NCI-H524 (cell line): ENCODE measurements at regions not wholly inside any gene's neighbourhood (a gene's known extent, or its start where the extent isn't known, plus 50 kb on each side); places are given as distances from the start of the nearest gene placed in this dataset.

Experiments
- DNase-seq, 2 experiments: peaks; one replicate each; lab custom pipeline; 2025; lab: John Stamatoyannopoulos, UW

GRCh38 chr10:29114141-29114540 lies 174.7 kb upstream of the LYZL1 start:
- DNase-seq = no peak

GRCh38 chr10:29117781-29118180 lies 171.1 kb upstream of the LYZL1 start:
- no peak for DNase-seq

- DNase-seq = peak in 1 of 2 experiments; percentile 12
Measured at GRCh38 chr10:29119374-29119773, 169.5 kb upstream of the LYZL1 start.

- no peak for DNase-seq
Measured at GRCh38 chr10:29120216-29120615, 168.7 kb upstream of the LYZL1 start.

- DNase-seq = no peak
Measured at GRCh38 chr10:29124864-29125263, 164.0 kb upstream of the LYZL1 start.

GRCh38 chr10:29127037-29127700 lies 161.7 kb upstream of the LYZL1 start:
- no peak for DNase-seq

- no peak for DNase-seq
Measured at GRCh38 chr10:29127731-29128130, 161.1 kb upstream of the LYZL1 start.

GRCh38 chr10:29130190-29130673 lies 158.6 kb upstream of the LYZL1 start:
- DNase-seq = peak in 1 of 2 experiments; percentile 9

GRCh38 chr10:29131952-29132547 lies 156.8 kb upstream of the LYZL1 start:
- no peak for DNase-seq

GRCh38 chr10:29132551-29133111 lies 156.2 kb upstream of the LYZL1 start:
- DNase-seq = peak in 1 of 2 experiments; percentile 0

GRCh38 chr10:29135337-29135736 lies 153.5 kb upstream of the LYZL1 start:
- DNase-seq = no peak

- no peak for DNase-seq
Measured at GRCh38 chr10:29136411-29136810, 152.5 kb upstream of the LYZL1 start.

GRCh38 chr10:29140151-29140550 lies 148.7 kb upstream of the LYZL1 start:
- no peak for DNase-seq

- DNase-seq = no peak
Measured at GRCh38 chr10:29140991-29141390, 147.9 kb upstream of the LYZL1 start.

- DNase-seq = no peak
Measured at GRCh38 chr10:29141761-29142160, 147.1 kb upstream of the LYZL1 start.

GRCh38 chr10:29142516-29143314 lies 146.2 kb upstream of the LYZL1 start:
- DNase-seq = no peak

GRCh38 chr10:29144126-29144525 lies 144.7 kb upstream of the LYZL1 start:
- no peak for DNase-seq

- no peak for DNase-seq
Measured at GRCh38 chr10:29146311-29147100, 142.4 kb upstream of the LYZL1 start.

GRCh38 chr10:29150010-29150409 lies 138.9 kb upstream of the LYZL1 start:
- DNase-seq = no peak

- no peak for DNase-seq
Measured at GRCh38 chr10:29151005-29151404, 137.9 kb upstream of the LYZL1 start.

GRCh38 chr10:29157321-29157720 lies 131.5 kb upstream of the LYZL1 start:
- no peak for DNase-seq

GRCh38 chr10:29158066-29158465 lies 130.8 kb upstream of the LYZL1 start:
- DNase-seq = no peak
